Right atrium auricular region (tissue), 2 donors: ENCODE measurements at regions not wholly inside any gene's neighbourhood (a gene's known extent, or its start where the extent isn't known, plus 50 kb on each side); places are given as distances from the start of the nearest gene placed in this dataset.

Experiments
- DNase-seq: peaks from one replicate; pipeline ENCODE4 v3.0.0-alpha.2; 2019; ENCODE audit warnings: low spot score
- H3K27ac ChIP-seq, 2 donors: fragments of 200-600 bp; sonication (generic); 1 replicate in 1 of 2; 2 replicates in 1 of 2; pipeline ENCODE4 v1.5.1; 2016 to 2019
- H3K27me3 ChIP-seq, 2 donors: fragments of 200-600 bp; sonication (generic); one replicate each; pipeline versions ENCODE4 v1.5.1 to v1.6.0; 2017 to 2019
- H3K36me3 ChIP-seq: fragments of 200-600 bp; sonication (generic); one replicate; pipeline ENCODE4 v1.5.1; 2016
- H3K4me1 ChIP-seq, 2 donors: fragments of 200-600 bp; sonication (generic); one replicate each; pipeline versions ENCODE4 v1.5.1 to v1.6.0; 2017 to 2019
- H3K4me3 ChIP-seq, 2 donors: fragments of 200-600 bp; sonication (generic); 1 replicate in 1 of 2; 2 replicates in 1 of 2; pipeline ENCODE4 v1.5.1; 2017 to 2019; ENCODE audit warnings: mild to moderate bottlenecking in 1 of 2, moderate library complexity in 1 of 2
- H3K9me3 ChIP-seq, 2 donors: fragments of 200-600 bp; sonication (generic); one replicate each; pipeline ENCODE4 v1.5.1; 2019
- CTCF ChIP-seq, 2 donors: fragments of 200-600 bp; sonication (generic); IDR thresholded peaks; one replicate each; pipeline ENCODE4 v1.5.1; 2019; ENCODE audit warnings: antibody characterized with exemption in 2 of 2

- Histone ChIP-seq H3K4me1 (no peaks in the 10 kb centered on the region), H3K36me3 (no peaks in the 10 kb centered on the region), H3K4me3 (no peak overlapping the region), H3K27ac (no peak overlapping the region), H3K9me3 (peaks cover 0 to 20% of the 10 kb centered on the region in 2 donors), H3K27me3 (no peaks in the 10 kb centered on the region)
- no peak for TF ChIP-seq CTCF (IDR thresholded peaks at IDR 0.05)
- no peak for DNase-seq
Observed at GRCh38 chr9:84111726-84112125, 131.1 kb downstream of the RMI1 start.

GRCh38 chr9:84121991-84122523 lies 141.5 kb downstream of the RMI1 start:
- Histone ChIP-seq H3K36me3 (no peaks in the 10 kb centered on the region), H3K9me3 (peaks cover 0 to 5% of the 10 kb centered on the region in 2 donors), H3K27ac (no peak overlapping the region), H3K4me1 (no peaks in the 10 kb centered on the region), H3K4me3 (no peak overlapping the region), H3K27me3 (no peaks in the 10 kb centered on the region)
- TF ChIP-seq CTCF (IDR thresholded peaks at IDR 0.05), result no peak
- DNase-seq, result no peak

- Histone ChIP-seq H3K4me3 (no peak overlapping the region), H3K27ac (no peak overlapping the region), H3K27me3 (no peaks in the 10 kb centered on the region), H3K36me3 (no peaks in the 10 kb centered on the region), H3K4me1 (no peaks in the 10 kb centered on the region), H3K9me3 (no peaks in the 10 kb centered on the region)
- TF ChIP-seq CTCF (IDR thresholded peaks at IDR 0.05), result no peak
- DNase-seq, result no peak
Observed at GRCh38 chr9:84122572-84122971, 142.0 kb downstream of the RMI1 start.

- Histone ChIP-seq H3K9me3 (no peaks in the 10 kb centered on the region), H3K4me1 (no peaks in the 10 kb centered on the region), H3K27ac (no peak overlapping the region), H3K36me3 (no peaks in the 10 kb centered on the region), H3K4me3 (no peak overlapping the region), H3K27me3 (no peaks in the 10 kb centered on the region)
- no peak for TF ChIP-seq CTCF (IDR thresholded peaks at IDR 0.05)
- DNase-seq, result no peak
Observed at GRCh38 chr9:84123648-84124406, 143.2 kb downstream of the RMI1 start.

- H3K4me1 ChIP-seq, result no peaks in the 10 kb centered on the region
- TF ChIP-seq CTCF (IDR thresholded peaks at IDR 0.05), result no peak
Observed at GRCh38 chr9:84125046-84125445, 144.4 kb downstream of the RMI1 start.

GRCh38 chr9:84129529-84129928 lies 148.9 kb downstream of the RMI1 start:
- no peak for DNase-seq
- Histone ChIP-seq H3K36me3 (no peaks in the 10 kb centered on the region), H3K4me3 (no peak overlapping the region), H3K27me3 (no peaks in the 10 kb centered on the region), H3K9me3 (no peaks in the 10 kb centered on the region), H3K4me1 (no peaks in the 10 kb centered on the region), H3K27ac (no peak overlapping the region)
- TF ChIP-seq CTCF (IDR thresholded peaks at IDR 0.05), result no peak

More at GRCh38 chr9:84125046-84125445, 144.4 kb downstream of the RMI1 start:
- Histone ChIP-seq H3K36me3 (no peaks in the 10 kb centered on the region), H3K27me3 (no peaks in the 10 kb centered on the region), H3K27ac (no peak overlapping the region), H3K4me3 (no peak overlapping the region), H3K9me3 (no peaks in the 10 kb centered on the region)
- DNase-seq, result no peak
